Epithelial cell of esophagus (primary cell): ENCODE measurements at regions not wholly inside any gene's neighbourhood (a gene's known extent, or its start where the extent isn't known, plus 50 kb on each side); places are given as distances from the start of the nearest gene placed in this dataset.

Experiments
- DNase-seq: peaks from one replicate; pipeline ENCODE4 v3.0.0; 2010; ENCODE audit warnings: low read depth
- H3K4me3 ChIP-seq: 2 replicates; pipeline ENCODE4 v1.5.1; 2011; ENCODE audit warnings: mild to moderate bottlenecking, low read length, control low read depth
- CTCF ChIP-seq: IDR thresholded peaks from 2 replicates; pipeline ENCODE4 v1.5.1; 2011; ENCODE audit warnings: low read depth, mild to moderate bottlenecking, low read length, control low read depth, inconsistent platforms; ENCODE audit not compliant: insufficient read depth; ENCODE audit errors: missing control alignments

- TF ChIP-seq CTCF = no peak
- peak; percentile 66 for DNase-seq
Observed at GRCh38 chr5:96259151-96259772, 173.8 kb downstream of the PCSK1 start.

GRCh38 chr5:96258692-96259091 is 174.4 kb downstream of the PCSK1 start:
- DNase-seq = no peak
- TF ChIP-seq CTCF = no peak

More at GRCh38 chr5:96259151-96259772, 173.8 kb downstream of the PCSK1 start:
- H3K4me3 ChIP-seq = no peak overlapping the region

GRCh38 chr5:96257904-96258303 is 175.1 kb downstream of the PCSK1 start:
- TF ChIP-seq CTCF = no peak
- DNase-seq = peak; percentile 31
- H3K4me3 ChIP-seq = no peak overlapping the region

More at GRCh38 chr5:96258692-96259091, 174.4 kb downstream of the PCSK1 start:
- H3K4me3 ChIP-seq = no peak overlapping the region

- no peak overlapping the region for H3K4me3 ChIP-seq
- TF ChIP-seq CTCF = no peak
- DNase-seq = peak; percentile 74
Observed at GRCh38 chr5:96256795-96257470, 176.1 kb downstream of the PCSK1 start.

GRCh38 chr5:96254980-96255691 is 177.9 kb downstream of the PCSK1 start:
- no peak for TF ChIP-seq CTCF
- H3K4me3 ChIP-seq = no peak overlapping the region
- peak; percentile 59 for DNase-seq

GRCh38 chr5:96253140-96253539 is 179.9 kb downstream of the PCSK1 start:
- TF ChIP-seq CTCF = no peak
- no peak overlapping the region for H3K4me3 ChIP-seq
- no peak for DNase-seq
